NOMO-1 treated with DMSO at 0.1 percent for 48 hours (cell line): ENCODE measurements at regions not wholly inside any gene's neighbourhood (a gene's known extent, or its start where the extent isn't known, plus 50 kb on each side); places are given as distances from the start of the nearest gene placed in this dataset.
A peak's percentile ranks its signal among the peaks of the same experiment; 100 is the strongest.

Experiments used
- DNase-seq: peaks from one replicate; lab custom pipeline; 2025; ENCODE audit not compliant: unreplicated experiment; lab: John Stamatoyannopoulos, UW

DNA sequence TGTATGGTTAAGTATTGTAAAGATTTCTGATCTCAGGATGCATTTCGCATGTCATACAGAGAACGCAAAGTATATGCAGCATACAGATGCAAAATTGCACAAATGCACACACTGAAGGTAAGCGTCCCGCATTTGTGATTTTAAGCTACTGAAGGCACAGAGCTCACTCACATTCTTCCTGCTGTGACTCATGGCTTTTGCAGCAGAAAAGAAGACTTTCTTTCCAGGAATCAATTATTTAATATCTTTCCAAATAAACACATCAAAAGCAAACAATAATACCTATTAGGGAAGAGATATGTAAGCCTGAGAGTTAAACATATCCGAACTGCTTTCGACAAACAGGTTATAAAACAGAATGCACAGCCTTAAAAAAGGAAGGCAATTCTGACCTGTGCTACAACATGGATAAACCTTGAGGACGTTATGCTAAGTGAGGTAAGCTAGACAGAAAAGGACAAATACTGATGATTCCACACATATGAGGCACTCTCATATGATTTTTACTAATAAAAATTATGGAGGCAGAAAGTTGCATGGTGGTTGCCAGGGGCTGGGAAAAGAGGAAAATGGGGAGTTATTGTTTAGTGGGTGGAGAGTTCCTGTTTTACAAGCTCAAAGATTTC is 109.0 kb downstream of the TFAP2A start:
- DNase-seq: no peak

DNA sequence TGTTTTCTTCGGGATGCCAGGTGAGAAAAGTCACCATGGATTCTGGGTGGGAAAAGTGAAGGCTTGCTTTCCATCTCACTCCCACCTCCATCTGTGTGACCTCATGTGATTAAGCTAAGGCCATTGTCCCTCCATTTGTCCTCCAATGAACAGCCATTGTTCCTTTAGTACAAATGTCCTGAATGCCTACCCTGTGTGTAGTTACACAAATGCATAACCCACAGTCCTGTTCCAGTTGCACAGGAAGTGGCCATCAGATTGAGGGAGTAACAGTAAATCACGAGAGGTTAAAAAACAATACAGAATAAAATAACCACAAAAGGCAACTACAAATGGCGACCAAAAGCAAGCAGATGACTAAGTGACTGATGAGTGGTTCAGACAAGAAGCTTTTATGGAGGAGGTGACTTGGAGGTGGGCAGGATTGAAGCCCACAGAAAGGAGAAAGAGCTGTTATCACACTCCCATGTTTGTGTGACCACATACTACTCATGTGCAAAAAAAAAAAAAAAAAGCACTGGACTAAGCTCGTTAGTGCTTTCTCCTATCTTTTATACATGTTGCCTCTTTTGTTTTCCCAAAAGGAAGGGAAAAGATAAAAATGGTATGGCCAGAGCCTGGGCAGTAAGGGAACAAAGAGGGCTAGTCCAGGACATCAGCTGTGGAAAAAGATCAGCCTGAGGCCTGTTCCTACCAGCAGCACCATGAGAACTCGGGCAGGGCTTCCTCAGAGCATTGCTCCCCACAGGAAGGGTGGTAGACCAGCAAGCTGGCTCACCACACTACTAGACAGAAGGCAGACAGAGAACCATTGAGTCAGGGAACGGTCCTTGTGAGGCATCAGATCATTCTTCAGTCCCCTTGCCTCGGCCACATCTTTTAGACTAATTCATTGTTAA is 111.0 kb downstream of the TFAP2A start:
- no peak for DNase-seq

DNA sequence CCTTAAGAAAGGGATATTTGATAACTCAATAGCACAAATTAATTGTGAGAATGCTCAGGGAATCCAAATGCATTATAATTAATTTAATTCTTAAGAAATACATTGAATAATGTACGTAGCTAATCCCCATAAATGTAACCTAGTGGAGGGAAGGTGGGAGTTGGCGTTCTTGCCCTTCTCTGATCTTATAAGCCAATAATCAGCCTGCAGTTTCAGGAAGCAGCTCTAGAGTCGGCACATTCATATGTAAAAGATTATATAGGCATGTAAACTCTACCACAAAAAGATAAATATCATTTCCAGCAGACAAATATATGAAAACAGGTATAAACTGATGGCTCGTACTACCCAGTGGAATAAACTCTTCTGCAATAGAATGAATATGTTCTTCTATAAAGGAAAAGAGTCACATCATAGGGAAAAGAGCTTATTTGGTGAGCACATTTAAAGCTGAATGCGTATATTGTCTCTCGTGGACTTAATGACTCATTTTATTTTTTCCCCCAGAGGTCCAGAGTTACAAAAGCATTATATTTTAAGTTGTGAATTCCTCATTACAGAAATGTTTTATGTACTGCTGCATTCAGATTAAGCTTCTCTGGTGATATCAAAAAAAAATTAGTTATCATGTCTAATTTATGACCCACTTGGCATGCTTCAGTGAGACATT is 112.2 kb downstream of the TFAP2A start:
- DNase-seq: no peak

DNA sequence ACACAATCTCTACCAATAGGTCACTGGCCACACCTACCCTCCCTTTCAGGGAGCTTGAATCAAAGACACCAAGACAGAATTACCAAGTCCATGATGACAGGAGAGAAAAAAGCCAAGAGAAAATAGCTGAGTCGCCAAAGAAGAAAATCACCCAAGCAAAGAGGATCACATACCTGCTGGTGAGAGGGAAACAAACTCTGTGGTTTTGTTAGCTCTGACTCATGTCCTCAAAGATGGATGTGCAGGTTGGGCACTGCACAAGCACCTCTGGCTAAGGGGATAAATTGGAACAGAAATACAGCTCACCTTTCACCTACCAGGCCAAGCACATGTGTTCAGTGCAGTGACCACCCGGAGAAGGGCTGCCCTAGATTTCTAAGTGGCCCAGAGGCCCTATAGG is 114.8 kb downstream of the TFAP2A start:
- no peak for DNase-seq

DNA sequence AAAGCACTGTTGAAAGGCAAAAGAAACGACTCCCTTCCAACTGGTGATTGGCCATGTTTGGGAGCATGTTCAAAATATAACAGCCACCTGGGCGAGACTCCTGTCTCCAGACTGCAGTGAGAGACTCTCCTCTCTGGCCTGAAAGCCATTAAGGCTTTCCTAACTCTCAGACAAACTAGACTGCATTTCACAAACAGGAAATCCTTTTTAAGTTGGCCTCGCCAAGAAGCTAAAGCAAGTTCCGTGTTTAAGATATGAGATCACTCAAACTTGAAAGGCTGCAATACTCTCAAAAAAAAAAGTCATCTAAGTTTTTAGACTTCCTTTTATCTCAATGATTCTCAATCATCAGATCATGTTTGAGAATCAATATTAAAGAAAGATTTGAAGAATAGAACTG is 117.0 kb downstream of the TFAP2A start:
- peak; percentile 71 for DNase-seq

DNA sequence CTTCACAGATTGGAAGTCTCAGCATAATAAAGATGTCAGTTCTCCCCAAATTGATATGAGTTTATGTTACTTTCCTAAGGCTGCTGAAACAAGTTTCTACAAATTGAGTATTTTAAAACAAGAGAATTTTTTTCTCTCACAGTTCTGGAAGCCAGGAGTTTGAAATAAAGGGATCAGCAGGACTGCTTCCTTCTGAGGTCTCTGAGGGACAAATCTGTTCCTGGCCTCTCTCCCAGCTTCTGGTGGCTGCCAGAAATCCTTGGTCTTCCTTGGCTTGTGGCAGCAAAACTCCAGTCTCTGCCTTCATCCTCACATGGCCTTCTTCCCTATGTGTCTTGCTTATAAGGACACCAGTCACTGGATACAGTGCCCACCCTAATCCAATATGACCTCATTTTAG is 136.1 kb downstream of the TFAP2A start:
- DNase-seq: no peak

DNA sequence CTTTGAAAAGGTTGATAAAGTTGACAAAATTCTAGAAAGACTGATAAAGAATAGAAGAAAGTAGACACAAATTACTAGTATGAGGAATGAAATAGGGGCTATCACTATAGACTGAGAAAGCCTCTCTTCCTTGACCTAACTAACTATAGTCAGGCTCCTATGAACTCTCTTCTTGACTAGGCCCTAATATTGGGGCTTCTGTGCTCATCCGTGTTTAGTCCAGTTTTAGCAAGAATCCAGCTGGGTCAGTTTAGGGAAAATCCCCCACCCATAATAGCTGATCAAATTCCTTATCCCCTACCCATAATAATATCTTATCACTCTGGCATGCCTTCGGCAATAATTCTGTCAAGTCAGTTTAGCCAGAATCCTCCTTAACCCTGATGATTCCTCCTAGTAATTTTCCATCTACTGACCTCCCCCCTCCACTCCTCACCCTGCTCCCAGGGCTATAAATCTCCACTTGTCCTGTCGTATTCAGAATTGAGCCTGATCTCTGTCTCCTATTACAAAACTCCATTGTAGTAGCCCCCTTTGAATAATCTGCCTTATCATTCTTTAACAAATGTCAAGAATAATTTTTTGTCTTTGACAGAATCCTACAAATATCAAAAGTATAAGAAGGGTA is 138.1 kb downstream of the TFAP2A start:
- no peak for DNase-seq

DNA sequence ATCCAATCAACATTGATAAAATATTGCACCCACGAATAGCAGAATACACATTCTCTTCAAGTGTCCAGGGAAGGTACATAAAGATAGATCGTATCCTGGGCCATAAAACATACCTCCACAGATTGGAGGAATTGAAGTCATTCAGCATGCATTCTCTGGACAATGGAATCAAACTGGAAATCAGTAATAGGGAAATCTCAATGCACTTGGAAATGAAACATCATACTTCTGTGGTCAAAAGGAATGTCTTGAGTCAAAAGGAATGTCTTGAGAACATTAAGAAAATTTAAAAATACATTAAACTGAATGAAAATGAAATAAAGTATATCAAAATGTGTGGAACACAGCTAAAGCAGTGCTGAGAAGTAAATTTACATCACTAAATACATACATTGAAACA is 138.8 kb downstream of the TFAP2A start:
- DNase-seq: no peak

DNA sequence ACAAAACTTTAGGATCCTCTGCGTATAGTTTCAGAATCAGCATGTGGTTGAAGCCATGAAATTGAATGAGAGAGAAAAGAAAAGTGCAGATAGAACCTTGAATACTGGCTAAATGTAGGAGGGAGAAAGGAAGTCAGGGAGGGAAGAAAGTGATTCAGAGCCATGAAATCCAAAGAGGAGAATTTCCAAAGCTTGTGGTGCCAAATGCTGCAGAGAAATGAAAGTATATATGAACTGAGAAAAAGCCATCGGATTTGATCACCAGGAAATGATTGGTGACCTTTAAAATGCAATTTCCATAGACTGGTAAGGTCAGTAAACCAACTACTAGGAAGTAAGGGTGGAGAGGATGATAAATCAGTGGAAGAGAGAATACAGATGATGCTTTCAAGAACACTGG is 142.3 kb downstream of the TFAP2A start:
- no peak for DNase-seq

DNA sequence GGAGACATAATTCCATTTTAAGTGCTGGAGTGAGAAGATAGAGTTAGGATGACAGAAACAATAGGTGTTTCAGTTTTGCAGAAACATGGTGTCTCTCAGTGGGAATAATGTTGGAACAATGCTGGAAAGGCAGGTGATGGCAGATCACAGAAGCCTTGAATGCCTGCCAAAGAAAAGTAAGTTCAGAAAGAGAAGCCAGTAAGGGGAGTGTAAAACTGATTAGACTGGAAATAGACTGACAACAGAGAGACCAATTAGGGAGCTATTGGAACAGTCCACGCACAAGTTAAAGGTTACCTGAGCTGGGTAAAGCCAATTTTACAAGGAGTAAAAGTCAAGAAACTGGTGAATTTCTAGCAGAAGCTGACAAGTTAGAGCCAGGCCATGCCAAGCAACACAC is 142.9 kb downstream of the TFAP2A start:
- no peak for DNase-seq

DNA sequence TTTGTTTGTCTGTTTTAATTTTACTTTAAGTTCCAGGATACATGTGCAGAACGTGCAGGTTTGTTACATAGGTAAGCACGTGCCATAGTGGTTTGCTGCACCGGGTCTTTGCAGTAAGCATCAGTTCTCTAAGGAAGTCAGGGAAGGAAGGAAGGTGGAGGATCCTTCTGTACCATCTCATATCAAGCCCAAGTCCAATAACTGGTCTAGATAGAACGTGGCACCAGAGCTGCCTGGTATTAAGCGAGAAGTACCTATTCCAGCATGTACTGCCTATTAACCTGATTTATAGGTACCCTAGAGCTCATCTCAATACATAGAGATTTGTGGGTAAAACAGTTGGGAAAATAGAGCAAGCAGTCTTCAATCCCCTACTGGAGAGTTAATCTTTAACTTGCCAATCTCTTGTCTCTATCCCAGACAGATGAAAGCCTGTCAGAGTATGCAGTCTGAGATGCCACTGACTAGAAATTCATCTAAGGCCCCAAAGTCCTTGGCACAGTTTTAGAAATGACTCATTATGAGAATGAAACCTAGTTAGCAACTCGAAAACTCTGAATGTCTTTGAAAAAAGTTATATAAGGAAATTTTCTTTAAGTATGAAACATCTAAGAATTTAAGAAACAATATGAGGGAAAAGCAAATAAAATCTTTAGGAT is 144.9 kb downstream of the TFAP2A start:
- no peak for DNase-seq

DNA sequence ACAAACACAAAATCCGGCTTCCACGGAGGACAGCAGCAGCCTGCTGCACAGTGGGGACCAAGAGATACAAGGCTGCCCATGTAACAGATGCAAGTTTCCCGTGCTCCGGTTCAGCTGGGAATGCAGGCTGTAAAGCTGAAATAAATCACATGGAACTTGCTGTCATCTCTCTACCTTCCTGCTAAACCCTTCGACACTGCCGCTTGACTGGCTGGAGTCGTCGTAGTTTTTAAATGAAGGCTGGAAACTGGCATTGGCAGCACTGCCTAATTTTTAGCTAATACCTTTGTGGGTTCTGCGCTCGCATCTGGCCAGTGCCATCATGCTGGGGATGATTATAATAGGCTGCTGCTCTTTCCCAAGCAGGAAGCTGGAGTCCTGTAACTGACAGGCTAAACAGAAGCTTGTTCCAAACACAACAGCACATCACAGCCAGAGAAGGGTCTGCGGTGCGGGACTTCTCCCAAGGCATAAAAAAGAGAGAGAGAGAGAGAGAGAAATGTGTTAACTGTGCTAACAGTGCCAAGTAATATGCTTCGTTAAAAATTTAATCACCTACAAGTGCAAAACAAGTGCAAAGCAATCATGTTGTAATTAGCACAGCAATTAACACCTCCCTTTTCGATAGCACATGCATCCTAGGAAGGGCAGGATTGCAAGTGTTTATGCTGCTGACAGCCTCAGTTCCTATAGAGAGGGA is 146.1 kb downstream of the TFAP2A start:
- no peak for DNase-seq

DNA sequence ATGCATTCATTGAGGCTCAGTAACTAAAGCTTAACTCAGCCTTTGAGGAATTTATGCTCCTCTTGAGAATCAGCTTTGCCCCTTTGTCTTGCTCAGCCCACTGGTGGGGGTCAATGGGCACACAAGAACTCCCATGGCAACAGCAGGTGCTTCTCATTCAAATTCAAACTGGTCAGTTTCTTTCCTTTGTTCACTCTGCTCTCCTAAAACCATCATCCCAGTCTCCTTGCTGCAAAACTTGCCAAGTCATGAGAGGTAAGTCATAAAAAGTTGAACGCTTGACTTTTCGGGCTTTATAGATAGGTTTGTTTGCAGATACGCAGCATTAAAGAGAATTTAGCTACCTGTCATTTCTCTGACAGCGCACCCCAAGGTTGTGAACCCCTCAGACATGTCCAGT is 146.8 kb downstream of the TFAP2A start:
- DNase-seq: no peak

DNA sequence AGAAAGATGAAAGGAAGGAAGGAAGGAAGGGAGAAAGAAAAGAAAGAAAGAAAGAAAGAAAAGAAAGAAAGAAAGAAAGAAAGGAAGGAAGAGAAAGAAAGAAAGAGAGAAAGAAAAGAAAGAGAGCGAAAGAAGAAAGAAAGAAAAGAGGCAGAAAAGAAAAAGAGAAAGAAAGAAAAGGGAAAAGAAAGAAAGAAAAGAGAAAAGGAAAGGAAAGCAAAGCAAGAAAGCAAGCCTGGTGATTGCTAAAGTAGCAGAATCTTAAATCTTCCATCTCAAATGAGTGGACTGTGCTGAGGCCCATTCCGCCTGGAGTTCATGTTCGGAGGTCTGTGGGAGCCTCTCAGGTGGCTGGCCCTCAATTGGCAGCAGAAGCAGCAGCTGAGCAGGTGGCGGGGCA is 148.4 kb downstream of the TFAP2A start:
- no peak for DNase-seq

DNA sequence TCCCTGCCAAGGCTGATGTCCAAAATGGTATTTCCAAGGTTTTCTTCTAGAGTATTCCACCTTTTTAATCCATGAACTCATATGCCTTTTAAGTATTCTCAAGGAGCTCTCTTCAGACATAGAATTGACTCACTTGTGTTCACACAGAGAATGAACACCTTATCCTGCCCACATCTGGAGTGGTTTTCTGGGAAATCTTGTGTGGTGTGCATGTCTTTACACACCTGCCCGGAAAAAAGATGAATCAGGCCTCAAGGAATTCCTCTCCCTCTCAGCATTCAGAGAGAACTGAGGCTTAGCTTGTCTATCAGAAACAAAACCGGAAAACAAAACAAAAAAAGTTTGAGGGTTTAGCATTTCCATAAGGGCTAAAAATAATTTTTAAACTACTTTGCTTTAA is 148.8 kb downstream of the TFAP2A start:
- DNase-seq: no peak

DNA sequence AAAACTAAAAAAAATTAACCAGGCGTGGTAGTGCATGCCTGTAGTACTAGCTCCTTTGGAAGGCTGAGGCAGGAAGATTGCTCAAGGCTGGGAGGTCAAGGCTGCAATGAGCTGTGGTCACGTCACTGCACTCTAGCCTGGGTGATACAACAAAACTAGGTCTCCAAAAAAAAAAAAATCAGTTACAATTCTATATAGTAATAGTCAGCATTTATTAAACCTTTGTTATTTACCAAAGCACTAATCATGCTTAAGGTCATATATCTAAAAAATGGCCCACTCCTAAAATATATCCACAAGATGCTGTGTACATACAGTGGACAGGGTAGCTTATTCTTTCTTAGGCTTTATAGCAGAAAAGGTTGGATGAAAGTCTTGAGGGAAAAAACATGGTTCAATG is 152.4 kb downstream of the TFAP2A start:
- no peak for DNase-seq

DNA sequence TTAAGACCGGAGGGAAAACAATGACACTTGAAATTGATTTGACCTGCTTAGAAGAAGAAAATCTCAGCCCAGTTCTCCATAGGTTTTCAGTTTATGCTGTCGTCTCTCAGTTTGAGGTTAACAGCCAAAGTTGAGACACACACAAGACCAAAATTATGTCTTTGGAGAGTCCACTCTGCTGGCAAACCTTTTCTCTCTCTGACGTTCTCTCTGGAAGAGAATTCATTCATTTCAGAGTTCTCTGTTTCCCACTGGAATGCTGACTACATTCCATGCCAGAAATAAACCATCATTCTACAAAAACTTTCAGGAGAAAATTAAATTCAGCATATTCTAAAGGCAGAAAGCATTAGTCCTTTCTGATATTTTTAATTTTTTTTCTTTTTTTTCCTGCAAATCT is 155.2 kb downstream of the TFAP2A start:
- DNase-seq: no peak

DNA sequence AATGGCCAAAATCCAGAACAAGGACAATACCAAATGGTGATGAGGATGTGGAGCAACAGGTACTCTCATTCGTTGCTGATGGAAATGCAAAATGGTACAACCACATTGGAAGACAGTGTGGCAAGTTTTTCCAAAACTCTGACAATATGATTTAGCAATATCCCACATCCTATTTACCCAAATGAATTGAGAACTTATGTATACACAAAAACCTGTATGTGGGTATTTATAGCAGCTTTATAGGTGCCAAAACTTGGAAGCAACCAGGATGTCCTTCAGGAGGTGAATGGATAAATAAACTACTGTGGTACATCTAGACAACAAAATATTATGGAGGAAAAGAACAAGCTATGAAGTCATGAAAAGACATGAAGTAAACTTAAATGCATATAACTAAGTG is 156.5 kb downstream of the TFAP2A start:
- DNase-seq: no peak

DNA sequence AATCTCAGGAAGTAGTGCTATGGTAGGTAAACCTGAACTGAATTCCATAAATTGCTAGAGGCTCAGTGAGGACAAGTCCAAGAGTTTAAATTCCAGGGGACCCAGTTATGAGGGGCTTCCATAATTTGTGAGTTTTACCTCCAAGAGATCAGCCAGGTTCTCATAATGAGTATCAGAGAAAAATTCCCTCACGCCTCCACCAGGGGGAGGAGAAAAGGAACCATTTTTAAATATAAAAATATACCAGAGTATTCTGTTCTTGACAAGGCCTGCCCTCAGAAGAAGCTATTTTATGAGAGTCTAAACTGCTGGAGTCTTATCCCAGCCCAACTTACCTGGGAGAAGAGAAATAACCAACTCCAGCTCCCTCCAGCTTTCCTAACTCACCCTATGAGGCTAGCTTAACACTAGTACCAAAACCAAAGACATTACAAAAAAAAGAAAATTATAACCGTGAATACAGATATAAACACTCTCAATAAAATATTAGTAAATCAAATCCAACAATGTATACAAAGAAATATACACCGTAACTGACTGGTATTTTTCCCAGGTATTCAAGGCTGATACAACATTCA is 158.7 kb downstream of the TFAP2A start:
- no peak for DNase-seq

DNA sequence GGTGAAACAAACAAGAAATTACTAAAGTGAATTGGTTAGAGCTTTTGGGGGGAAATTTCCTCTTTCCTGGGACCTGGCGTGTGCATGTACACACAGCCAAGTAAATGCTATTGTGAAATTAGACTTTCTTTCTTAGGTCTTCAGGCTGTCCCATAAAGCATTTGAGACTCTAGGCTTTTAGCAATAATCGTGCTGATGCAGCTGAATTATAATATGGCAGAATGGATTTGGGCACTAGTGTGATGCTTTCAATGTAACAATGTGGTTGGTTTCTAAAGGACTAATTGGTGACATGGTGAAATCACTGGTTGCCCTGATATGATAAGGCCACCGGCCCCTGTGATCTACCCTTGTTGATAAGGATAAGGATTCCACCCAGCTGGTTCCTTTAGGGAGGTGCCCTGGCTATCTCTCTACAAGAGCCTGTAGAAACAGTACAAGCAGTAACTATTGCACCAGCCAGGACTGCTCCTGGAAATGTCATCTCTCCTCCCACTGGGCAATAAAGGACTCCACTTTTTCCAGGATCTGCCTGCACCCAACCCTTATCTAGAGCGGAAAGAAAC is 164.1 kb downstream of the TFAP2A start:
- no peak for DNase-seq
